Activated T-helper 2 cell treated with anti-CD3 and anti-CD28 coated beads, Interferon-gamma antibody, Interleukin-2, Interleukin-4, amounts not matched to agents 10 μg/mL and 5 μg/mL and 100 μg/mL, durations not matched to agents 14 hours and 24 hours and 36 hours (primary cell): ENCODE measurements at regions not wholly inside any gene's neighbourhood (a gene's known extent, or its start where the extent isn't known, plus 50 kb on each side); places are given as distances from the start of the nearest gene placed in this dataset.

ENCODE experiments used
- DNase-seq: peaks from one replicate; pipeline ENCODE4 v3.0.0; 2021; ENCODE audit warnings: low spot score
- H3K27ac Mint-ChIP-seq: one replicate; pipeline ENCODE4 v1.8.0; 2021; ENCODE audit warnings: mixed read lengths
- H3K27me3 Mint-ChIP-seq: one replicate; pipeline ENCODE4 v1.8.0; 2021; ENCODE audit warnings: low read depth, mixed read lengths
- H3K36me3 Mint-ChIP-seq: one replicate; pipeline ENCODE4 v1.8.0; 2021; ENCODE audit warnings: low read depth, mixed read lengths
- H3K4me1 Mint-ChIP-seq: one replicate; pipeline ENCODE4 v1.8.0; 2021; ENCODE audit warnings: low read depth, mixed read lengths
- H3K4me3 Mint-ChIP-seq: one replicate; pipeline ENCODE4 v1.8.0; 2021; ENCODE audit warnings: low read depth, mild to moderate bottlenecking, moderate library complexity, mixed read lengths
- H3K9me3 Mint-ChIP-seq: one replicate; pipeline ENCODE4 v1.8.0; 2021; ENCODE audit warnings: mixed read lengths
- intact Hi-C: fragments of 100-400 bp; cut with micrococcal nuclease; formaldehyde crosslinking; loops from one replicate; pipeline ENCODE4 v1.15.1; 2023

DNA sequence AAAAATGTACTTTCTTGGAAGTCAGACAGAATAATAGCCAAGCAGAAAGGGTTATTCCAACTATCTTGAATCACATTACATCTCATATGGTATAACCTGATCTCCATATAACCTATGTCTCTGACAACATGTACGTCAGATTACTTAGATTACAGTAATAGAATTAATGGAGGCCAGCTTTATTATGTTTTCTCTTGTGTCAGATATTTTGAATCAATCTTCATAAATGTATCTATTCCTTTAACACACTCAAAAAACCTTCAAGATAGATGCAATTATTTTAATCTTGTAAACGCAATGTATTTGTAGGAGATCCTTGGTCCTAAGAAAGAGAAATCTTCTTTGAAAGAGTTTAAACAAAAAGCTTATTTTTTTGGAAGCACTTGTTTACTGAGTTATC is 188.4 kb upstream of the KLF12 start:
- intact Hi-C loops, result no loop called here
- no peaks in the 10 kb centered on the region for H3K36me3 Mint-ChIP-seq
- no peak overlapping the region for H3K4me3 Mint-ChIP-seq
- H3K27ac Mint-ChIP-seq, result no peak overlapping the region
- peaks cover 5% of the 10 kb centered on the region for H3K27me3 Mint-ChIP-seq
- DNase-seq, result no peak
- no peaks in the 10 kb centered on the region for H3K4me1 Mint-ChIP-seq
- no peaks in the 10 kb centered on the region for H3K9me3 Mint-ChIP-seq

DNA sequence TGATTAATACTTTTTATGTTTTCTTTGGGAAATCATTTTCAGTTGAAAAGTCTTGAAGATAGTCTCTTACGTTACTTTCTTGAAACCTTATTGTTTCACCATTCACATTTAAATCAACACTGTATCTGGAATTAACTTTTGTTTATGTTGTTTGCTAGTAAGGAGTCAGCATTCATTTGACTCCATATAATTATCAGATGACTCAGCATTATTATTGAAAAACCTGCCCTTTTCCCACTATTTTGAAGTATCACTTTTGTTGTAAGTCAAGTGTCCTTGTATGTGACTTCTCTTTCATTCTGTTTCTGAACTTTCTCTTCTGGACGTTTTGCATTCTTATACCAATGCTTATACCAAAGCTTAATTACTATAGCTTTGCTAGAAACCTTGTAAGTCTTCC is 186.1 kb upstream of the KLF12 start:
- intact Hi-C loops, result no loop called here
- Mint-ChIP-seq H3K4me1 (peaks cover 4% of the 10 kb centered on the region), H3K9me3 (no peaks in the 10 kb centered on the region), H3K27me3 (peaks cover 4% of the 10 kb centered on the region), H3K27ac (no peak overlapping the region), H3K36me3 (no peaks in the 10 kb centered on the region), H3K4me3 (no peak overlapping the region)
- DNase-seq, result no peak

- Mint-ChIP-seq H3K4me3 (no peak overlapping the region), H3K27me3 (peaks cover 5% of the 10 kb centered on the region), H3K4me1 (peaks cover 4% of the 10 kb centered on the region), H3K27ac (no peak overlapping the region), H3K36me3 (no peaks in the 10 kb centered on the region), H3K9me3 (no peaks in the 10 kb centered on the region)
- no peak for DNase-seq
- intact Hi-C loops, result no loop called here
Measured at GRCh38 chr13:74316547-74316946, 182.3 kb upstream of the KLF12 start.

DNA sequence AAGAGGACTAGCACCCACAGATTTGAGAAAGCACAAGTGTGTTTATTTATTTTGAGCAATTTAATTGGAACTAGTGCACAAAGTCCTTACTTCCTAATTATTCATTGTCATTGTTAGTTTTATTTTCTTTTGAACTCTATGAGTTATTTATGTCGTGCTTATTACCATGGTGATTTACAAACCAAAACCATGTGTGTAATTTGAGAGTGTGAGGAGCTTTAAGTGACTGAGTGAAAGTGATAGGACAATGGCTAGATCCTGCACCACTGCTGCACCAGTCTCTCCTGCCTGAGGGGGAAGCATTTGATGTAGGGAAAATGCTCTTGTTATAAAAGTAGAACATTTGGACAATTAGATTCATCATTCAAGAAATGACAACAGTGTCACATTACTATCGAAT is 172.3 kb upstream of the KLF12 start:
- no peaks in the 10 kb centered on the region for H3K4me1 Mint-ChIP-seq
- no peaks in the 10 kb centered on the region for H3K9me3 Mint-ChIP-seq
- H3K36me3 Mint-ChIP-seq, result no peaks in the 10 kb centered on the region
- intact Hi-C loops, result no loop called here
- no peak overlapping the region for H3K4me3 Mint-ChIP-seq
- DNase-seq, result no peak
- peaks cover 7% of the 10 kb centered on the region for H3K27me3 Mint-ChIP-seq
- H3K27ac Mint-ChIP-seq, result no peak overlapping the region

DNA sequence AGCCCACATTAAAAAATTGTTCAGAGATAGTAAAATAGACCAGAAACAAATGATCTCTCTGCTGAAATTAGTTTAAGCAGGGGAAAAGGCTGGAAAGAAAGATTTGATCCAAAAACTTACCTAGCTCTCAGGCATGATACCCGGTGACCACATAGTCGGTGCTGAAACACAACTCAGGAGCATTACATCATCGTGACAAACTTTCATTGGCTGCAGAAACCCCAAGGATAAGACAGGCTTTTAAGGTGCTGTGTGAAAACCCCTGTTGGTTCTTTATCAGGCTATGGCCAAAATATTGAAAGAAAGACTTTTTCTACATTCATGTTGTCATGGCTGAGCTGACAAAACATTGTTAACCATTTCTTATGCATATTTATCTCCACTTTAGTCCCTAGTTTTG is 171.7 kb upstream of the KLF12 start:
- Mint-ChIP-seq H3K27ac (no peak overlapping the region), H3K27me3 (peaks cover 6% of the 10 kb centered on the region), H3K4me3 (no peak overlapping the region), H3K4me1 (no peaks in the 10 kb centered on the region), H3K36me3 (no peaks in the 10 kb centered on the region), H3K9me3 (no peaks in the 10 kb centered on the region)
- intact Hi-C loops, result no loop called here
- no peak for DNase-seq

- H3K4me1 Mint-ChIP-seq, result no peaks in the 10 kb centered on the region
- intact Hi-C loops, result no loop called here
- H3K36me3 Mint-ChIP-seq, result no peaks in the 10 kb centered on the region
- peaks cover 7% of the 10 kb centered on the region for H3K27me3 Mint-ChIP-seq
- H3K27ac Mint-ChIP-seq, result no peak overlapping the region
- H3K4me3 Mint-ChIP-seq, result no peak overlapping the region
- DNase-seq, result no peak
- no peaks in the 10 kb centered on the region for H3K9me3 Mint-ChIP-seq
Measured at GRCh38 chr13:74301258-74301935, 167.2 kb upstream of the KLF12 start.

DNA sequence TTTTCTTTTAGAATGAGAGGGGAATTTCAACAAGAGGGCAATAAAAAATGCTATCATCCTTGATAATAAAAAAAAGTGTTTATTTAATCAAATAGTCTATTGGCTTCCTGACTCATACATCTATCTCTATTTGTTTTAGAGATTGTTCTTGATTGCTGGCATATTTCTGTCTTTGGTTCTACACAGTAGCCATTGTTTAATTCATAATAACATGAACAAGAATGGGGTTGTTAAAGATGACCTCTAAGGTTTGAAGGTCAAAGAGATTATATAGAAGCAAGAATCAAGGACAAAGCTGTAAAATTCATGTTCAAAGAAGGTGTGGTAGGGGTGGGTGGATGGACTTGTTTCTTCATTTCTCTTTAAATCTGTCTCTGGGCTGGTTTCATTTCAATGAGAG is 166.0 kb upstream of the KLF12 start:
- Mint-ChIP-seq H3K27ac (no peak overlapping the region), H3K4me3 (no peak overlapping the region), H3K27me3 (peaks cover 10% of the 10 kb centered on the region), H3K36me3 (no peaks in the 10 kb centered on the region), H3K9me3 (no peaks in the 10 kb centered on the region), H3K4me1 (no peaks in the 10 kb centered on the region)
- DNase-seq, result no peak
- intact Hi-C loops, result no loop called here

GRCh38 chr13:74299721-74300120 is 165.5 kb upstream of the KLF12 start:
- no peaks in the 10 kb centered on the region for H3K9me3 Mint-ChIP-seq
- no peak overlapping the region for H3K4me3 Mint-ChIP-seq
- H3K27me3 Mint-ChIP-seq, result peaks cover 10% of the 10 kb centered on the region
- intact Hi-C loops, result no loop called here
- no peaks in the 10 kb centered on the region for H3K36me3 Mint-ChIP-seq
- no peak for DNase-seq
- no peaks in the 10 kb centered on the region for H3K4me1 Mint-ChIP-seq
- no peak overlapping the region for H3K27ac Mint-ChIP-seq

DNA sequence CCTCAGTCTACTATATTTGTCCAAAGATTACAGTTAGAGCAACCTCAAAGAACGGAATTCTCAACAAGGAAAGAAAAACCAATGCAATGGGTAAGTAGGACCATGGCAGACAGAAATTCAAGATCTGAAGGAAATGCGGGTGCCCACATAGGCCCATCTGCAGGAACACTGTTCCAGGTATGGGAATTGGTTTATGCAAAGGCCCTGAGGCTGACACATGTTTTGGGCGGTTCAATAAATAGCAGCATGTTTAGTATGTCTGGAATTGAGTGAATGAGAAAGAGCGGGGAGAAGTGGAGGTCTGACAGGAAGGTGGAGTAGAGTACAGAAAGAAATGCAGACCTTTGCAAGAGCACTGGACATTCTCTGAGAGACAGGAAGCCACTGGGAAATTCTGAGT is 164.7 kb upstream of the KLF12 start:
- Mint-ChIP-seq H3K27ac (no peak overlapping the region), H3K4me3 (no peak overlapping the region), H3K36me3 (no peaks in the 10 kb centered on the region), H3K4me1 (no peaks in the 10 kb centered on the region), H3K9me3 (no peaks in the 10 kb centered on the region), H3K27me3 (peaks cover 10% of the 10 kb centered on the region)
- intact Hi-C loops, result no loop called here
- no peak for DNase-seq

DNA sequence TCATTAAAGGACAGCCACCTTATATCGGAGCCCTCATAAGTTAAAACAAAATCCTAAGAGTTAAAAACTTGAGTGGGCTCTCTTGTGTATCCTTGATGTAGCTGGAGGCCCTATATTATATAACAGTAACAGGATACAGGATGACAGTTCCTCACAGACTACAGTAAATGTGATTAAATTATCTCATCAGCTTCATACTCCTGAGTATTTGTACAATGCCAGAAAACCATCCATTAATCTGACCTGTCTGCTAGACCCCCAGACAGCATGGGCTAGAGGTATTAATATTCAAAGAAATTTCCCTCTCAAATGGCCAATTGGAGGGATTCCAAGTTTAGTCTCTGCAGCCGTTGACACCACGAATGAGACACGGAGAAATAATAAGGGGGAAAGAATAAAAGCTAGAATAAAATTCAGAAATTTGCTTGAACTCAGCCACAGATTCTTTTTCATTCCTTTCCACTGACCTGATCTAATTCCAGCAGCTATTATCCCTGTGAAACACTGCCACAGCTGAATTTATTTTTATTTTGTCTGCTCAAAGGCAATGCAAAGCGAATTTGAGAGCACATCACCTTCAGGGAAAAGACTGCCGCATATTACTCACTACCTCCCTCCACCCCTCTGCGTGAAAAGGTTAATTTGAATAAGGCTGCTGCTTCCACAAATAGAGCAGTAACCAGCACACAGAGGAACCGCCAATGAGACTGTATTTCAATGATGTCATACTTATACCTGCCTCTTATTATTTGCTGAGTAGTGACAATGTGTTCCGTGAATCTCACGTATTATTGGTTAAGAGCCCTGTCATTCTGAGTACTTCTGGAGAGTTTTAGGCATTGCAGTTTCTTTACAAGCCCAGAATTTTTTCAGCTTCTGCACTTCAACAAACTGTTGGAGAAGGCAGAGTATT is 155.9 kb upstream of the KLF12 start:
- Mint-ChIP-seq H3K9me3 (no peaks in the 10 kb centered on the region), H3K4me1 (peaks cover 31% of the 10 kb centered on the region), H3K27me3 (peaks cover 15% of the 10 kb centered on the region), H3K27ac (no peak overlapping the region), H3K4me3 (no peak overlapping the region), H3K36me3 (no peaks in the 10 kb centered on the region)
- intact Hi-C loops, result loop anchor here (5.0 kb wide), 4 partner anchors 228 to 573 kb away; no protein-coding TSS in a partner anchor
- peak; percentile 24 for DNase-seq

GRCh38 chr13:74289107-74289506 is 154.9 kb upstream of the KLF12 start:
- H3K36me3 Mint-ChIP-seq, result no peaks in the 10 kb centered on the region
- H3K9me3 Mint-ChIP-seq, result no peaks in the 10 kb centered on the region
- H3K4me1 Mint-ChIP-seq, result peaks cover 33% of the 10 kb centered on the region
- H3K27ac Mint-ChIP-seq, result no peak overlapping the region
- DNase-seq, result no peak
- no peak overlapping the region for H3K4me3 Mint-ChIP-seq
- intact Hi-C loops, result loop anchor here (5.0 kb wide), 4 partner anchors 227 to 572 kb away; no protein-coding TSS in a partner anchor
- H3K27me3 Mint-ChIP-seq, result peaks cover 18% of the 10 kb centered on the region

GRCh38 chr13:74288361-74288911 is 154.2 kb upstream of the KLF12 start:
- peaks cover 18% of the 10 kb centered on the region for H3K27me3 Mint-ChIP-seq
- no peaks in the 10 kb centered on the region for H3K9me3 Mint-ChIP-seq
- peaks cover 33% of the 10 kb centered on the region for H3K4me1 Mint-ChIP-seq
- no peak overlapping the region for H3K27ac Mint-ChIP-seq
- peak; percentile 8 for DNase-seq
- no peaks in the 10 kb centered on the region for H3K36me3 Mint-ChIP-seq
- intact Hi-C loops, result loop anchor here (5.0 kb wide), 4 partner anchors 226 to 571 kb away; no protein-coding TSS in a partner anchor
- peak overlapping the region; percentile 15 for H3K4me3 Mint-ChIP-seq

GRCh38 chr13:74287724-74288169 is 153.5 kb upstream of the KLF12 start:
- Mint-ChIP-seq H3K4me3 (peak overlapping the region; percentile 15), H3K27ac (peak overlapping the region; percentile 33), H3K27me3 (peaks cover 20% of the 10 kb centered on the region), H3K4me1 (peaks cover 33% of the 10 kb centered on the region), H3K9me3 (no peaks in the 10 kb centered on the region), H3K36me3 (no peaks in the 10 kb centered on the region)
- intact Hi-C loops, result loop anchor here (1.0 to 5.0 kb wide), 7 partner anchors 152 to 570 kb away; no protein-coding TSS in a partner anchor
- DNase-seq, result peak; percentile 71
